ENCODE measurements at regions not wholly inside any gene's neighbourhood (a gene's known extent, or its start where the extent isn't known, plus 50 kb on each side); places are given as distances from the start of the nearest gene placed in this dataset.

DNA sequence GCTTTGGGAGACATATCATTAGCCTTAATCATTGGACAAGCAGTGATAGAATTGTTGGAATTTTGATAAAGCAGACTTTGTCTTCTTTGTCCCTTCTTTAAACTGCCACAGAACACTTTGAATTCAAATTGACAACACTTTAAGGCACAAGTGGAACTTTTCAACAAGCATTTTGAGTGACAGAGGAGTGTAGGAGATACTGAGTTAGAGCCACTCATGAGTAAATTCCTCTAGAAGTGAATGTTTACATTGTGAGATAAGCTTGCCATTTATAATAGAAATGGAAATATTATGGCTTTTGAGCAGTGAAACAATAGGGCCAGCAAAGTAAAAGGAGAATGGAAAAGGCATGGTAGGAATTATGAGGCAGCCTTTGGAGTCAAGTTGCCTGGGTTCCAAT is 515.8 kb downstream of the SLITRK6 start:
- DNase-seq, result peak; percentile 46

DNA sequence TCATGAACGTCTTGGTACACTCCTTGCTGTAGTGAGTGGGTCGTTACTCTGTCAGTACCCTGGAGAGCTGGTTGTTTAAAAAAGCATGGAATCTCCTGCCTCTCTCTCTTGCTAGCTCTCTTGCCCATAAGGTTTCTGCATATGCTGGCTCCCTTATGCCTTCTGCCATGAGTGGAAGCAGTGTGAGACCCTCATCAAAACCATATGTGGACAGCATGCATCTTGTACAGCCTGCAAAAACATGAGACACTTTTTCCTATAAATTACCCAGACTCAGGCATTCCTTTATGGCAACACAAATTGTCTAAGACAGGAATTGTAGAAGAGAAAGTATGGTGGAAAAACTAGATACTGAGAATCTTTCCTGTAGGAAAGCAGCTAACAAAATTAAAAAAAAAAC is 516.3 kb downstream of the SLITRK6 start:
- peak; percentile 29 for DNase-seq

DNA sequence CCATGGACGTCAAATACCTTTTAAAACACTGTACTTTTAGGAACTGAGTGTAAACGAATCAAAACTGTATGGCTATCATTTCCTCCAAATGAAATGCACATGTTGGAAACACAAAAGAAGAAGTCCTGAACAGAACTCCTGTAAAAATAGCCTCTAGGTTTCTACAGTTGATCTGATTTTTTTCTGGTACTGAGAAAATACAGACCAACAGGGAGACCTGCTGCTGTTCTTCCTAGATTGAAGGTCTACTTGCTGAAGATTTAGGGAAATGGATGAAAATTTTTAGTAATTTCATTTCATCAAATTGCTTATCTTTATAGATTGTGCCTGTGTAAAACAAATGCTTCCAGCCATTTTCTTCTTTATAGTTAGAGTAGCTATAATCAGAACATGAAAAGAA is 520.4 kb downstream of the SLITRK6 start:
- DNase-seq, result no peak

DNA sequence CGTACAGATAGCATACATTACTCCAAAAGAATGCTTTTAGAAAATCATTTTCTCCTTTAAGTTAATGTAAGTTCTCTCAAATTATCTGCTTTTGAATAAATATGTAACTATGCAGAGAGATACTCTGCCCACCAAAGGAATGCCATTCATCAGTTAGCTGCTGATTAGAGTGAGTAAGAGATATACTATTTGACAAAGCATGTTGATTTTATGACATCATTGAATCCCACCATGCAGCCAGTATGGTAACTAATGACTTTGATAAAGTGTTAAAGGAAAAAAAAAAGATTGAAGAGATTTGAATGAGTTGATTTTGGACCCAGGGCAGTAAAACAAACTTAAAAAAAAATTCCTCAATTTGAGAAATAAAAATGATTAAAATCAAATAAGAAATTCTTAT is 521.5 kb downstream of the SLITRK6 start:
- peak; percentile 81 for DNase-seq

DNA sequence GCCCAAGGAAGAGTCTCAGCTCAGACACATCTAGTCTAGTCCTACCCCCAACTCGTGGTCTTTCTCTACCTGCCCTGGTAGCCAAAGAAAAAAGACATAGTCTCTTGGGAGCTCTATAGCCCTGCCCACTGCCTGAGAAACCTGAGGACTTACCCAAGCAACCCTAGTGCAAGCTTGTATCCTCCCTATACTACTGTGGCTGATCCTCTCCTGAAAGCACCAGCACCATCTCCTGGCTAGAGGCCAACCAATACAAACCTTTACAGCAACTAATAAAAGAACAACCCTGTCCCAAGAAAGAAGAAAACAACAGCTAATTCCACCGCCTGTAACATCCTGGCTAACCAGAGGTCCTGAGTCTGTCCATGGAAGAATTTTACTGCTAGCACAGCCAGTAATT is 532.4 kb downstream of the SLITRK6 start:
- peak; percentile 15 for DNase-seq

DNA sequence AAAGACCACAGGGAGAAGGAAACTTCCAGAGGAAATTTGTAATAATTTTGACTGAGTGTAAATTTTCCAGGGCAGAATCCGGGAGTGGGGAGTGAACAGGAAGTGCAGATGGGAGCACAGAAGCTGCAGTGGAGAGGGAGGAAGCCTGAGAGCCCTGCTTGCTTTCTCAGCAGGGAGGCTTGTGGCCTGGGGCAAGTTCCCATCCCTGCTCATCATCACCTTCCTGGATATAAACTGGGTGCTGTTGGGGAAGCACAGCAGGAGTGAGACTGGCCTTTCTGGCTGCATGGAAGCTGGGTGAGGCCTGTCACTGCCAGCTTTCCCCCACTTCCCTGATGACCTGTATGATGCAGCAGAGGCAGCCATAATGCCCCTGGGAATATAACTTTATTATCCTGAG is 532.9 kb downstream of the SLITRK6 start:
- peak; percentile 35 for DNase-seq

DNA sequence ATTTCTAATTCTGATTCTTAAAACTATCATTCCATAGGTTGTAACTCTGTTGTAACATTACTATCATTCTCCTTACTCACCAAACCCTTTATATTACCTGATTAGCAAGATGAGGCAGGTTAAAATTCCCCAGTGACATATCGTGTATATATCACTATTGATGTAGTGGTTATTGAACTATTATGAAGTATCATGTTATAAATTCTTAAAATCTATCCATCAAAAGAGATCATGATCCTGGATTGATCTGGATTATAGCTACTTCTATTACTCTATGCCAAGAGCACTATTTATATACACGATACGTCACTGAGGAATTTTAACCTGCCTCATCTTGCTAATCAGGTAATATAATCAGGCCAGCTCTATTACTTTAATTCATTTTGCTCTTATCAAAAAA is 533.9 kb downstream of the SLITRK6 start:
- DNase-seq, result no peak

DNA sequence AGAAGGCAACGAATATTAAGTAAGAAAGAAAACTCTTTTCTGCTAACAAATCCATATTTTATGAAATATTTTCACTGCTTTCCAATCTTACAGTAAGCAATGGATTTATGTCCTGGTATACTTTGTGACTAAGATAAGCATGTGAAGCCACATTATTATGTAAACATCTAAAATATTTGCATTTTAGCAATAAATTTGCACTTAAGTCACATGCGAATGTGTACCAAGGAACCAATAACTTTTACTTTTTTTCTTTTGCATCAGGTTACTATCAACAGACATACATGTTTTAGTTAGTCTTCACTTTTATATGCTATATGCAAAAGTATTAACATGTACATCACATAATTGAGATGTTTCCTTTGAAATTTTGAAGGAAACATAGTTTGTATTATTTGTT is 536.7 kb downstream of the SLITRK6 start:
- no peak for DNase-seq

DNA sequence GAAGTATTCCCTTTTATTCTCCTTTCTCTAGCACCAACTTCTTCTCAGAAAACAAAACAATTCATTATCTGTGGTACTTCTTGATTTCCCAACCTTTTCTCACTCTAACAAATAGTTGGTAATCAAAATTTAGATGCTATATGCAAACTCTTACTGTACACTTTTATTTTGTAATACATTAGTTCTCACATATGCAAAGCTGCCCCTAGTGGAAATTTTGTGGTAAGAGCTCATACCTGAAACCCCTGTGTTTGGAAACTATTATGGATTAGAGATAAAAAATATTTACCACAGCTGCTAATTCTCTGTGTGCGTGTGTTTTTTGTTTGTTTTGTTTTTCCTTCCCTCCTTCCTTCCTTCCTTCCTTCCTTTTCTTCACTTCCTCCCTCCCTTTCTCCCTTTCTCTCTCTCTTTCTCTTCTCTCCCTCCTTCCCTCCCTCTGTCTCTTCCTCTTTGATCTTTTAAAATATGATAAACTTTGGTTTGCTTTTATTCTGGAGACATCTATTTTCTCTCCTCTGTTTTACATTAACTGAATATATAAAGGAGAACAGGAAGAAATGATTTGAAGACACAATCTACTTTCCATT is 537.4 kb downstream of the SLITRK6 start:
- DNase-seq, result no peak

DNA sequence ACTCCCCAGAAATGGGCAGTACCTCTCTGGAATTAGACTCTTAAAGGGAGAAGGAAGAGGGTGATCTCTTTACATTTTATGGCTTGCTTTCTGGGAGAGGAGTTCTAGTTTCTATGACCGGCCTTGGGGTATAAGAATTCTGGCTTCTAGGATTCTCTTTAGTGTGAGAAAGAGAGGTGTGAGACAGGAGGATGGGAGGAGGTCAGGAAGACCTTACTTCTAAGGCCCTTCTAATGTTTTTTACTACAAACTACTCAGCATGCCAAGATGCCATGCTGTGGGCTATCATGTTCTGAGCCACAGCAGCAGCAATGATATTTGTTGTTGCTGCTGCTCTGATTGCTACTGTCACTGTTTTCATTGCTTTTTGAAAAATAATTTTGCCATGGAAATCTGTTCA is 538.3 kb downstream of the SLITRK6 start:
- no peak for DNase-seq

DNA sequence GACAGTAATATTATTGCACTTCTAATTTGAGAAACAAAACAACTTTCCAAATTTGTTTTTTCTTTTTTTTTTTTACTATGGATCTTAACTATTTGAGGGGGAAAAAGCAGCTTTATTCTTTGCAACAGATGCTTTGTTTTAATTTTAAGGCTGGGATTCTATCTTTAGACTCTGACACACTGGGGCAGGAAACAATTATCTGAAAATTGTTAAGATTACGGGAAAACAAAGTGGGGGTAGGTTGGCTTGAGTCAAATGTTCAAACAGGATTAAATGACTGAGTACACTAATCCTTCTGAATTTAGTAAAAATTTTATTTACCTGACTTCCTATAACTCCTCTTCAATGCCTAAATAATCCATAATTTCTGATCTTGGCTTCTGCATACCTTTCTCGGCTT is 543.2 kb downstream of the SLITRK6 start:
- DNase-seq, result no peak

DNA sequence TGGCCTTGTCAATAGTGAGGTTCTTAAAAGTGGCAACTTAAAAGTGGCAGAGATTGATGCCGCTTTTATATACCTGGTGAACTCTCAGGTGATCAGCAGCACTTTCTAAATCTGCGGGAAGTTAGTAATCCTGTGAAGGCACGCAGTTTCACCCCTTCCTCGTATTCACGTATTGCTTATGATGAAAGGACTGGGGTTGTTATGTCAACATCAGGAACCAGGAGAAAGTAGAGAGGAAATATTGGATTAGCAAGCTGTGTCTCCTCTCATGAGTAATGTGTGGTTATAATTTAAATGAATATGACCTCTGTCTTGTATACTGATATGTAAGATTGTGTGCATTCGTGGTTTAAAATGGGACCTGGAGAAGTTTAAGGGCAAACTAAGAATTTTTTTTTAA is 544.6 kb downstream of the SLITRK6 start:
- DNase-seq, result no peak

DNA sequence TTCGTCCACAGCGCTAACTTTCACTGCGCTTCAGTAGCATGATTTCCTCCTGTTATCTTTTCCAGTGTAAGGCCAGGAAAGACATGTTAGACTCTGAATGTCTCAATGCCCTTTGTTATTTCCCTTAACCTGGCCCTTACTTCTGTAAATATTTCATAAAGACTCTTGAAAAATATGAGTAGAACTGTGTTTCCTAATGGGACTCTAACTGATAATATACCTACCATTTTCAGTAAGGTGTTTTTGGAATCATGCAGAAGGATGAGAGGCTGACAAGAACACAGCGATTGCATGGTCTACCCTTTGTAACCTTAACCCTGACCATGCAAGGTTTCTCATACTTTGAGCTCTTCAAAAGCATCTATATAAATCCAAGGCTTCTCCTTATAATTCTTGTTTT is 550.1 kb downstream of the SLITRK6 start:
- DNase-seq, result no peak

DNA sequence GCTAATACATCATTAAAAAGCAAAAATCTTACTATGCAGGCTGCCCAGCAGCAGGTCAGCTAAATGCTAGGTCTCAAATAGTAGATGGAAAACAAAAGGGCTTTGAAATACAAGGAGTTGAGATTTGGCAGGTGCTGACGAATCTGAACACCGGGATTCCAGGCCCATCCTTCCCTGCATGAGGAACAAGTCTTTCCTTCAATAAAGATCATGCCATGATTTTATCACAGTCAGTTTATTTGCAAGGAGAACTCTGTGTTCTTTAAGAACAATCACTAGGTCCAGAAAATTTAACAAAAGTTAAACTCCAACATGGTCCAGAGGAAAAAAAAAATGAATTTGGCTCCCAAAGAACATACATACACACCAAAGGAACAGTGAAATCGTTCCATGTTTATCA is 551.4 kb downstream of the SLITRK6 start:
- DNase-seq, result no peak

DNA sequence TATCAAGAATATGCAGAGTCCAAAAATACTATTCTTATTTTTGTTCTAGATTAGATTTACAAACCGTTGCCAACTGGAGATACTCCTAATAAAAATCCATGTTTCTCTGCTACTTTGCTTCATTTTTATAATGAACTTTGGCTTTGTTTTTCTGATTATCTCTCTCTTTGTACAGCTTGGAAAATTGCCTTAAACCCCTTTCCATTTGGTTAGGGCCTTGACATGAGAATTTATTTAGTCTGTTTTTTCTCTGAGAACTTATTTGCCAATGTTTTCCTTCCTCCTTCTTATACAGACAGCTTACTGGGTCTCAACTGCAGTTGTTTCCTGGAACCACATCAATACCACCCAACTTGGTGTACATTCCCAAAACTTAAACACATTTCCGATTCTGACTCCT is 555.4 kb downstream of the SLITRK6 start:
- DNase-seq, result no peak

DNA sequence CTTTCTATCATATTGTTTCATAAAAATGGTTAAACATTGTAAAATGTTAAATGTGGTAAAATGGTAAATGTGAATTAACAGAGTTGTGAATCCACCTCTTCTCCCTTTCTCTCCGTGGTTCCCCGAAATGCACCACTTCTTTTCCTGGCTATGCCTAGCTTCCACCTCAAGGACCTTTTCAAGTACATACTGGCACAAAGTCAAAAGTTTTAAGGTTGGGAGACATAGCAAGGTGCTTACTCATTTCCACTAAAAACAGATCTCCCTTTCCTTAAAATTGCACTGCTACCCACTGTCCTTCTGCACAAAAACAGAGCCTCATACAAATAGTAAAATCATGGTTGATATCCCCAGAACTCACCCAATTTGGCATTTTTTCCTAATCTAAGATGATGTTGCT is 558.2 kb downstream of the SLITRK6 start:
- DNase-seq, result peak; percentile 50

DNA sequence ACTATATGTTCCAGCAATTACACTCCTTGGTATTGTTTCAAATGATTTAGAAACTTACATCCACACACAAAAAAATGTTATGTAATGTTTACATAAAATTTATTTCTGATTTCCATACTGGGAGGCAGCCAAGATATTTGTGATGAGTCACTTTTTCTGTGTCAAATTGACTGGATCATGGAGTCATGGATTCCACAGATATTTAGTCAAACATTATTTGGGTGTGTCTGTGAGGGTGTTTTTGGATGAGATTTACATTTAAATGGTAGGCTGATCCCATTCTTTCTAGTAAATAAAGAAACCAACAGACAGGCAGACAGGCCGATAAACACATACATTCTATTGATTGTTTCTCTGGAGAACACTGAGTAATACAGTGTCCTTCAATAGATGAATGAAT is 562.8 kb downstream of the SLITRK6 start:
- peak; percentile 88 for DNase-seq

DNA sequence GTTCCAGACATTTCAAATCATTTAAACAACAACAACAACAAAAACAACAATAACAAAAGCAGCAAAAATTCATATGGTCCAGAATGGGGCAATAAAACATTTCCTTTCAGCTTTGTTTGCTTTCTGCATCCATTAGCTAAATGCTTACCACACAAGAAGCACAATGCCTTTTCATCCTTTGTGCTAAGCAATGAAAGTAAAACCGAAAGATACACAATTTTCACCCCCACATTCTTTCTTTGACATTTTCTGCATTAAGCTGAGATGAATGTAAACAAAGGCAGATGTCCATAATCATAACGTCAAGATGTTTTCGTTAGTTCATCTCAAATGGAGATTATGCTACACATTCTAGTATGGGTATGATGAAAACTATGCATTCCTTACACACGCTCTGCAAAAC is 568.5 kb downstream of the SLITRK6 start:
- peak; percentile 31 for DNase-seq

DNA sequence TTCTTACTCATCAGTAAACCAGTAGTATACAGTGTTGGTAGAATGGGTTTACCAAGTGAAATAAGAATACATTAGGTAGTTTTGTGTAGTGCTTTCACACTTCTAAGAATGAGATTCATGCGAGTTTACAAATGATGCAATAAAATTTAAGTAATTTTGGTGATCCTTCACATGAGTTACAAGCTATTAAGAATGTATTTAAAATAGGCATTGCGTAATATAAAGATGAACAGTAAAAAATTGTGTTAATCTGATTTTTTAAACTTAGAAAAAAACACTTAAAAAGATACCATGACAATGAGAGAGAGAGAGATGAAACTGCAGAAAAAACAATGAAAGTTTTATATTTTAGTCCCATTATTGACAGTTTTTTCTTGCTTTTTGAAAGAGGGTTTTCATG is 570.5 kb downstream of the SLITRK6 start:
- no peak for DNase-seq

DNA sequence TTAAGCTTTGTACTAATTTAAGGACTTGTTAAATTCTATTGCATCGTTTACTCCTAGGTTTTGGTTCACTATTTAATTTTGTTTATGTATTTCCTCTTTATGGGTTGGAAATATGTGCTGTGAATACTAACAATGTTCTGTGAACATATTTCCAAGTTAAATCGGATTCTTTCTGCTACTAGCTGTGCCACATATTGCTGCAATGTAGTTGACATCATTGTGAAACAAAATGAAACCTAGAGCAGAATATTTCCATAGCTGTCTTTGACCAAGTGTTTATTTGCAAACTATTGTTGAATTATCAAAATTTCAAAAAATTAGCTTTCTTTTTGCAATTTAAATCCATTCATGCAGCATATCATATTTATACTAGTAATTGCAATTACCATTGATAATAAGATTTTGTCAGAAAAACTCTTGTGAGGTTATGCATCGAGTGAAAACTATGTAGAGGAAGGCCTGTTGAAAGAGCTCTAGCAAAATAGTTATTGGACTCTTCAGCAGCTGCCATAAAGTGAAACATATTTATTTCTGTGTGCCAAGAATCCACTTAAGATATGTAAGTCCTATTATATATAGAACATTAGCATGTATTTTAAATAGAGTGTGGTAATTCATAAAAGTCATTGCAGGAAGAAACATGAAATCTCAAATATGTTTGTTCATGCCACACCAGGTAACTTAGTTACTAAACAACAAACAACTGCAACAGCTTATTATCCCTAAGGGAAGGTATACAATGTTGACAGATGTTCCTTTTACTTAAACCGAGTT is 575.1 kb downstream of the SLITRK6 start:
- DNase-seq, result no peak

DNA sequence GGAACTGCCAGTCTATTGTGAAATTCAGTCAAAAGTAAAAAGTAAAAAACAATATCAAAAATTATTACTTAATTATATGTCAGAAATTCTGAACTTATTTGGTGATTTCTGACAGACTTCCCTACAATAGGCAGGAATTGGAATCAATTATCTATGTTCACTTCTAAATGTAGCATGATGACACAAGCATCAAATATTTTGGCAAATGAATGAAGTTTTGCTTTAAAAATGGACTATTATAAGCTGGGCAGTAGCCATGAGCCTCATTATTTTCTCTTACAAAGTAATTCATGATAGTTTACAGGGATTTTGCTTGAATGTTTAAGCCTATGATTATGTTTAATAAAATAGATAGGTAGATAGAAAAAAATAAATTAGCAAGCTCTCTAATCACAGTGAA is 582.6 kb downstream of the SLITRK6 start:
- peak; percentile 16 for DNase-seq

DNA sequence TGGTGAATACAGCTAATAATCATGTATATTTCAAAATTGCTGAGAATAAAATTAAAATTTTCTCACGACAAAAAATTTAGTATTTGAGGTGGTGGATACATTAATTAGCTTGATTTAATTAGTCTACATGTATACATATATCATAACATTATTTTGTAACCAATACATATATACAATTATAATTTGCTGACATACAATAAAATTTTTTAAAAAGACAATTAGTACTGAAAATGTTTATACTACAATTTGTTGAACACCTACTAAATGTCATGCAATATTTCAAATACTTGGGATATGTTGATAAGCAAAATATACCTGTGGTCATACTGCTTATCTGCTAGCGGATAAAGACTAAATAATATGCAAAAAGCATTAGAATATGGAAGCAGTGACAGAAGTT is 586.5 kb downstream of the SLITRK6 start:
- DNase-seq, result no peak

DNA sequence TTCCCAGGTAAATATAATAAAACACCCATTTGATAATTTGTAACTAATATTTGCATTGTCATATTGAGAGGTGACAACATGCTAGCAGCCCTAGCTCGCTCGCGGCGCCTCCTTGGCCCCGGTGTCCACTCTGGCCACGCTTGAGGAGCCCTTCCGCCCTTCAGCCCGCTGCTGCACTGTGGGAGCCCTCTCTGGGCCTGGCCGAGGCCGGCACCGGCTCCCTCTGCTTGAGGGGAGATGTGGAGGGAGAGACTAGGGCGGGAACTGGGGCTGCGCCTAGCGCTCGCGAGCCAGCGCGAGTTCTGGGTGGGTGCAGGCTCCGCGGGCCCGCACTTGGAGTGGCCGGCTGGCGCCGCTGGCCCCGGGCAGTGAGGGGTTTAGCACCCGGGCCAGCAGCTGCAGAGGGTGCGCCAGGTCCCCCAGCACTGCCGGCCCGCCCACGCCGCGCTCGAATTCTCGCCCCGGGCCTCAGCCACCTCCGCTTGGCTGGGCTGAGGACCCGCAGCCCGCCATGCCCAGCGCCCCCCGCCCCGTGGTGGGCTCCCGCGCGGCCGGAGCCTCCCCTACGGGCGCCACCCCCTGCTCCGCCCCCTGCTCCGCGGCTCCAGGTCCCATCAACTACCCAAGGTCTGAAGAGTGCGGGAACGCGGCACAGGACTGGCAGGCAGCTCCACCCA is 594.4 kb downstream of the SLITRK6 start:
- DNase-seq, result no peak

DNA sequence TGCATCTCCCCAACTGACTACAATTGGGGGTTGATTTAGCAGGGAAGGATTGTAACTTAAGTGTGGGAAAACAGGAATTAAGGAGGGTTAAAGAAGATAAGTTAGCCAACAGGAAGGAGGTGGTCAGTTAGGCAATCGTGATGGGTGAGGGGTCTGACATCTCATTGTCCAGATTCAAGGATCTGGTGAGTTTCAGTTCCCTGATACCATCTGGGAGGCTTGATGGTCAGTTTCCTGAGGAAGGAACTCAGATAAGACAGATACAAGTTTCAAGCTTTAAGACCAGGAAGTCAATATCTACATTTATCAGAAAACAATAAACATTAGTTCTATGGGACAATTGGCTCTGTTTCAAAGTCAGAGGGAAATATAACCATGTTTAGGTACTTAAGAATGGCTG is 601.8 kb downstream of the SLITRK6 start:
- no peak for DNase-seq

Measured in fibroblast of skin of back (primary cell).